ENCODE measurements at regions not wholly inside any gene's neighbourhood (a gene's known extent, or its start where the extent isn't known, plus 50 kb on each side); places are given as distances from the start of the nearest gene placed in this dataset.
A peak's percentile ranks its signal among the peaks of the same experiment; 100 is the strongest.

- intact Hi-C loops (cut with DNase I; ENCODE audit: low total_unique reads) = no loop called here
- no peak overlapping the region for H3K4me3 ChIP-seq (ENCODE audit: low read depth, poor library complexity, severe bottlenecking)
- TF ChIP-seq POLR2A (IDR thresholded peaks at IDR 0.05) (no peak), CTCF (IDR thresholded peaks at IDR 0.05) (no peak)
- 76 to 88% methylated on average over 5 of the region's 5 CpGs for WGBS, 2 donors
- peak in 1 of 2 donors; percentile 68 for DNase-seq (ENCODE audit: low spot score in 2 of 2)
These were observed 347.2 kb downstream of the NPHP4 start for GRCh38 chr1:5645135-5645399.

GRCh38 chr1:5644281-5645134 lies 347.7 kb downstream of the NPHP4 start:
- TF ChIP-seq CTCF (IDR thresholded peaks at IDR 0.05) (no peak), POLR2A (IDR thresholded peaks at IDR 0.05) (no peak)
- WGBS, 2 donors = 94 to 95% methylated on average over 12 of the region's 12 CpGs
- peak in 1 of 2 donors; percentile 76 for DNase-seq (ENCODE audit: low spot score in 2 of 2)
- no peak overlapping the region for H3K4me3 ChIP-seq (ENCODE audit: low read depth, poor library complexity, severe bottlenecking)
- intact Hi-C loops (cut with DNase I; ENCODE audit: low total_unique reads) = no loop called here

GRCh38 chr1:5643360-5644107 lies 348.7 kb downstream of the NPHP4 start:
- TF ChIP-seq CTCF (IDR thresholded peaks at IDR 0.05) (no peak), POLR2A (IDR thresholded peaks at IDR 0.05) (no peak)
- DNase-seq (ENCODE audit: low spot score in 2 of 2) = peak in 1 of 2 donors; percentile 77
- intact Hi-C loops (cut with DNase I; ENCODE audit: low total_unique reads) = no loop called here
- 88 to 93% methylated on average over 12 to 15 of the region's 15 CpGs for WGBS, 2 donors
- no peak overlapping the region for H3K4me3 ChIP-seq (ENCODE audit: low read depth, poor library complexity, severe bottlenecking)

GRCh38 chr1:5640845-5641244 lies 351.4 kb downstream of the NPHP4 start:
- 64 to 71% methylated on average over 6 of the region's 6 CpGs for WGBS, 2 donors
- no peak for DNase-seq (ENCODE audit: low spot score in 2 of 2)

GRCh38 chr1:5639106-5639722 lies 353.0 kb downstream of the NPHP4 start:
- TF ChIP-seq POLR2A (IDR thresholded peaks at IDR 0.05) (no peak), CTCF (IDR thresholded peaks at IDR 0.05) (no peak)
- intact Hi-C loops (cut with DNase I; ENCODE audit: low total_unique reads) = loop anchor here (5.0 to 10.0 kb wide), 2 partner anchors 108 to 276 kb away; no protein-coding TSS in a partner anchor
- 61 to 70% methylated on average over 5 of the region's 5 CpGs for WGBS, 2 donors
- no peak overlapping the region for H3K4me3 ChIP-seq (ENCODE audit: low read depth, poor library complexity, severe bottlenecking)
- peak in 1 of 2 donors; percentile 82 for DNase-seq (ENCODE audit: low spot score in 2 of 2)

More at GRCh38 chr1:5640845-5641244, 351.4 kb downstream of the NPHP4 start:
- no peak overlapping the region for H3K4me3 ChIP-seq (ENCODE audit: low read depth, poor library complexity, severe bottlenecking)
- intact Hi-C loops (cut with DNase I; ENCODE audit: low total_unique reads) = no loop called here
- TF ChIP-seq POLR2A (IDR thresholded peaks at IDR 0.05) (no peak), CTCF (IDR thresholded peaks at IDR 0.05) (no peak)

Data from lower leg skin (tissue), 4 donors.